ENCODE measurements at regions not wholly inside any gene's neighbourhood (a gene's known extent, or its start where the extent isn't known, plus 50 kb on each side); places are given as distances from the start of the nearest gene placed in this dataset.

- H3K36me3 ChIP-seq (ENCODE audit: insufficient read depth, low read length), result no peaks in the 10 kb centered on the region
- no peaks in the 10 kb centered on the region for H3K9me2 ChIP-seq (ENCODE audit: low read depth, low read length)
- TF ChIP-seq, protein P1, sequence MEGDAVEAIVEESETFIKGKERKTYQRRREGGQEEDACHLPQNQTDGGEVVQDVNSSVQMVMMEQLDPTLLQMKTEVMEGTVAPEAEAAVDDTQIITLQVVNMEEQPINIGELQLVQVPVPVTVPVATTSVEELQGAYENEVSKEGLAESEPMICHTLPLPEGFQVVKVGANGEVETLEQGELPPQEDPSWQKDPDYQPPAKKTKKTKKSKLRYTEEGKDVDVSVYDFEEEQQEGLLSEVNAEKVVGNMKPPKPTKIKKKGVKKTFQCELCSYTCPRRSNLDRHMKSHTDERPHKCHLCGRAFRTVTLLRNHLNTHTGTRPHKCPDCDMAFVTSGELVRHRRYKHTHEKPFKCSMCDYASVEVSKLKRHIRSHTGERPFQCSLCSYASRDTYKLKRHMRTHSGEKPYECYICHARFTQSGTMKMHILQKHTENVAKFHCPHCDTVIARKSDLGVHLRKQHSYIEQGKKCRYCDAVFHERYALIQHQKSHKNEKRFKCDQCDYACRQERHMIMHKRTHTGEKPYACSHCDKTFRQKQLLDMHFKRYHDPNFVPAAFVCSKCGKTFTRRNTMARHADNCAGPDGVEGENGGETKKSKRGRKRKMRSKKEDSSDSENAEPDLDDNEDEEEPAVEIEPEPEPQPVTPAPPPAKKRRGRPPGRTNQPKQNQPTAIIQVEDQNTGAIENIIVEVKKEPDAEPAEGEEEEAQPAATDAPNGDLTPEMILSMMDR (IDR thresholded peaks at IDR 0.05; ENCODE audit: low read length), result no peak
- no peak for TF ChIP-seq EZH2 (IDR thresholded peaks at IDR 0.05; ENCODE audit: borderline replicate concordance, low read length)
- H3K4me2 ChIP-seq (ENCODE audit: low read length), result no peak overlapping the region
- no peaks in the 10 kb centered on the region for H3K9me3 ChIP-seq (ENCODE audit: low read length)
- no peak overlapping the region for H2AFZ ChIP-seq (ENCODE audit: low read length)
- no peak overlapping the region for H3K27ac ChIP-seq (ENCODE audit: low read depth, low read length, poor library complexity, severe bottlenecking)
- H3K4me1 ChIP-seq (ENCODE audit: insufficient read depth, low read length, severe bottlenecking), result peaks cover 8% of the 10 kb centered on the region
- H3K4me3 ChIP-seq (ENCODE audit: low read depth, low read length, poor library complexity, severe bottlenecking), result no peak overlapping the region
- no peak overlapping the region for H3K9ac ChIP-seq (ENCODE audit: low read length)
- no peaks in the 10 kb centered on the region for H3K79me2 ChIP-seq (ENCODE audit: insufficient read depth, low read length)
- no peaks in the 10 kb centered on the region for H4K20me1 ChIP-seq (ENCODE audit: insufficient read depth, low read length)
- H3K27me3 ChIP-seq (ENCODE audit: insufficient read depth, low read length), result no peaks in the 10 kb centered on the region
- H3F3A ChIP-seq (ENCODE audit: insufficient read depth, low read length), result no peaks in the 10 kb centered on the region
Measured at GRCh38 chr2:136290326-136290725, 172.4 kb upstream of the CXCR4 start.

GRCh38 chr2:136288249-136288648, 170.3 kb upstream of the CXCR4 start:
- Histone ChIP-seq H3K9me2 (ENCODE audit: low read depth, low read length) (no peaks in the 10 kb centered on the region), H3K4me2 (ENCODE audit: low read length) (no peak overlapping the region), H3K79me2 (ENCODE audit: insufficient read depth, low read length) (no peaks in the 10 kb centered on the region), H4K20me1 (ENCODE audit: insufficient read depth, low read length) (no peaks in the 10 kb centered on the region), H3K4me1 (ENCODE audit: insufficient read depth, low read length, severe bottlenecking) (peaks cover 8% of the 10 kb centered on the region), H3K9me3 (ENCODE audit: low read length) (no peaks in the 10 kb centered on the region), H3K36me3 (ENCODE audit: insufficient read depth, low read length) (no peaks in the 10 kb centered on the region), H3F3A (ENCODE audit: insufficient read depth, low read length) (no peaks in the 10 kb centered on the region), H3K4me3 (ENCODE audit: low read depth, low read length, poor library complexity, severe bottlenecking) (no peak overlapping the region), H3K9ac (ENCODE audit: low read length) (no peak overlapping the region), H3K27me3 (ENCODE audit: insufficient read depth, low read length) (no peaks in the 10 kb centered on the region), H2AFZ (ENCODE audit: low read length) (no peak overlapping the region), H3K27ac (ENCODE audit: low read depth, low read length, poor library complexity, severe bottlenecking) (no peak overlapping the region)
- TF ChIP-seq EZH2 (IDR thresholded peaks at IDR 0.05; ENCODE audit: borderline replicate concordance, low read length), result no peak
- TF ChIP-seq, protein P1 (IDR thresholded peaks at IDR 0.05; ENCODE audit: low read length), result no peak

DNA sequence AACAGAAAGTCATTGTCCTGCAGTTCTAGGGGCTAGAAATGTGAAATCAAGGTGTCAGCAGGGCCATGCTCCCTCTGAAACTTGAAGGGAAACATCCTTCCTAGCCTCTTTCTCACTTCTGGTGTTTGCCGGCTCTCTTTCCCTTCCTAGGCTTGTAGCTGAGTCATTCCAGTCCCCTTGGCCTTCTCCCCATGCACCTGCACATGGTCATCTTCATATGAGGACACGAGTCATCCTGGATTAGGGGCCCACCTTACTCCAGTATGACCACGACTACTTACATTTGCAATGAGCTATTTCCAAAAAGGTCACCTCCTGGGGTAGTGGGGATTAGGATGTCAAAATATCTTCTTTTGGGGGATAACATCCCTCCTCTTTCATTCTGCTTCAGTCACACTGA, 168.5 kb upstream of the CXCR4 start:
- Histone ChIP-seq H3K4me3 (ENCODE audit: low read depth, low read length, poor library complexity, severe bottlenecking) (no peak overlapping the region), H3K36me3 (ENCODE audit: insufficient read depth, low read length) (no peaks in the 10 kb centered on the region), H3K27ac (ENCODE audit: low read depth, low read length, poor library complexity, severe bottlenecking) (no peak overlapping the region), H3K27me3 (ENCODE audit: insufficient read depth, low read length) (no peaks in the 10 kb centered on the region), H3K79me2 (ENCODE audit: insufficient read depth, low read length) (no peaks in the 10 kb centered on the region), H3K9me2 (ENCODE audit: low read depth, low read length) (no peaks in the 10 kb centered on the region), H3K9me3 (ENCODE audit: low read length) (no peaks in the 10 kb centered on the region), H3F3A (ENCODE audit: insufficient read depth, low read length) (no peaks in the 10 kb centered on the region), H2AFZ (ENCODE audit: low read length) (no peak overlapping the region), H3K4me2 (ENCODE audit: low read length) (no peak overlapping the region), H4K20me1 (ENCODE audit: insufficient read depth, low read length) (no peaks in the 10 kb centered on the region), H3K9ac (ENCODE audit: low read length) (no peak overlapping the region), H3K4me1 (ENCODE audit: insufficient read depth, low read length, severe bottlenecking) (peaks cover 22% of the 10 kb centered on the region)
- TF ChIP-seq EZH2 (IDR thresholded peaks at IDR 0.05; ENCODE audit: borderline replicate concordance, low read length), result no peak
- TF ChIP-seq, protein P1 (IDR thresholded peaks at IDR 0.05; ENCODE audit: low read length), result no peak
